ENCODE measurements at regions not wholly inside any gene's neighbourhood (a gene's known extent, or its start where the extent isn't known, plus 50 kb on each side); places are given as distances from the start of the nearest gene placed in this dataset.

GRCh38 chr7:70846208-70846607 lies 285.7 kb upstream of the GALNT17 start:
- DNase-seq = no peak
- intact Hi-C loops (cut with DNase I) = no loop called here

- intact Hi-C loops (cut with DNase I) = no loop called here
- DNase-seq = no peak
Measured at GRCh38 chr7:70849580-70850235, 282.2 kb upstream of the GALNT17 start.

- intact Hi-C loops (cut with DNase I) = loop anchor here (5.0 kb wide), 1 partner anchor 877 kb away; no protein-coding TSS in a partner anchor
- no peak for DNase-seq
Measured at GRCh38 chr7:70855373-70855772, 276.6 kb upstream of the GALNT17 start.

GRCh38 chr7:70856901-70857630 lies 274.9 kb upstream of the GALNT17 start:
- intact Hi-C loops (cut with DNase I) = loop anchor here (5.0 kb wide), 1 partner anchor 875 kb away; no protein-coding TSS in a partner anchor

GRCh38 chr7:70857793-70858545 lies 274.0 kb upstream of the GALNT17 start:
- intact Hi-C loops (cut with DNase I) = loop anchor here (5.0 kb wide), 1 partner anchor 874 kb away; no protein-coding TSS in a partner anchor
- no peak for DNase-seq

More at GRCh38 chr7:70856901-70857630, 274.9 kb upstream of the GALNT17 start:
- DNase-seq = peak; percentile 48 to 93 (median 86)

- intact Hi-C loops (cut with DNase I) = no loop called here
- no peak for DNase-seq
Measured at GRCh38 chr7:70867513-70867912, 264.4 kb upstream of the GALNT17 start.

- intact Hi-C loops (cut with DNase I) = no loop called here
- no peak for DNase-seq
Measured at GRCh38 chr7:70870349-70870748, 261.6 kb upstream of the GALNT17 start.

- intact Hi-C loops (cut with DNase I) = no loop called here
- no peak for DNase-seq
Measured at GRCh38 chr7:70872188-70872587, 259.8 kb upstream of the GALNT17 start.

GRCh38 chr7:70881167-70881847 lies 250.6 kb upstream of the GALNT17 start:
- DNase-seq = no peak
- intact Hi-C loops (cut with DNase I) = no loop called here

GRCh38 chr7:70883750-70884439 lies 248.0 kb upstream of the GALNT17 start:
- no peak for DNase-seq
- intact Hi-C loops (cut with DNase I) = no loop called here

- intact Hi-C loops (cut with DNase I) = no loop called here
Measured at GRCh38 chr7:70884440-70884764, 247.5 kb upstream of the GALNT17 start.

GRCh38 chr7:70884809-70885208 lies 247.1 kb upstream of the GALNT17 start:
- DNase-seq = no peak
- intact Hi-C loops (cut with DNase I) = no loop called here

More at GRCh38 chr7:70884440-70884764, 247.5 kb upstream of the GALNT17 start:
- DNase-seq = no peak

GRCh38 chr7:70886547-70886946 lies 245.4 kb upstream of the GALNT17 start:
- DNase-seq = no peak
- intact Hi-C loops (cut with DNase I) = no loop called here

- DNase-seq = no peak
- intact Hi-C loops (cut with DNase I) = no loop called here
Measured at GRCh38 chr7:70887186-70887585, 244.8 kb upstream of the GALNT17 start.

- no peak for DNase-seq
- intact Hi-C loops (cut with DNase I) = no loop called here
Measured at GRCh38 chr7:70890147-70890969, 241.6 kb upstream of the GALNT17 start.

GRCh38 chr7:70893422-70893821 lies 238.5 kb upstream of the GALNT17 start:
- DNase-seq = no peak
- intact Hi-C loops (cut with DNase I) = no loop called here

- no peak for DNase-seq
- intact Hi-C loops (cut with DNase I) = no loop called here
Measured at GRCh38 chr7:70893971-70894715, 237.8 kb upstream of the GALNT17 start.
